ENCODE measurements at regions not wholly inside any gene's neighbourhood (a gene's known extent, or its start where the extent isn't known, plus 50 kb on each side); places are given as distances from the start of the nearest gene placed in this dataset.
"Not testable (repeated sequence)": the region's sequence is repeated elsewhere in the genome, so short reads cannot be mapped to it uniquely, and the experiment has no call there.

DNA sequence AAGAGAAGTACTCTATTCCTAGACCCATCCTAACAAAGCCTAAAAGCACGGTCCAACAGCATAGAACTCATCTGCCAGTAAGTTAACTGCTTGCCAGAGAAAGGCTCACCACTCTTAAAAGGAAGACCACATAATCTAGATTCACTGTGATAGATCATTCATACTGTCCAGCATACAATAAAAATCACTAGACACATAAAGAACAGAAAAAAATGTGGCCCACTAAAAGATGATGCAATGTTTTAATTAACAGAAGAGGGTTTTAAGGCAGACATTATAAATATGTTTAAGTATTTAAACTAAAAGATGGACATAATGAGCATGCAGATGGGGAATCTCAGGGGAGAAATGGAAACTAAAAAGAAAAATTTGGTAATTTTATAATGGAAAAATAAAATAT, 157.5 kb upstream of the CDH4 start:
- intact Hi-C loops (cut with micrococcal nuclease), result no loop called here
- POLR2A ChIA-PET, result no interaction called here
- ATAC-seq (ENCODE audit: low read depth) (no peak), DNase-seq (no peak)
- no peak overlapping the region for H3K27ac Mint-ChIP-seq
- H3K4me3 Mint-ChIP-seq, result no peak overlapping the region
- no peaks in the 10 kb centered on the region for H3K36me3 Mint-ChIP-seq (ENCODE audit: low read depth)
- H3K27me3 Mint-ChIP-seq, result no peaks in the 10 kb centered on the region
- TF ChIP-seq, protein P1, sequence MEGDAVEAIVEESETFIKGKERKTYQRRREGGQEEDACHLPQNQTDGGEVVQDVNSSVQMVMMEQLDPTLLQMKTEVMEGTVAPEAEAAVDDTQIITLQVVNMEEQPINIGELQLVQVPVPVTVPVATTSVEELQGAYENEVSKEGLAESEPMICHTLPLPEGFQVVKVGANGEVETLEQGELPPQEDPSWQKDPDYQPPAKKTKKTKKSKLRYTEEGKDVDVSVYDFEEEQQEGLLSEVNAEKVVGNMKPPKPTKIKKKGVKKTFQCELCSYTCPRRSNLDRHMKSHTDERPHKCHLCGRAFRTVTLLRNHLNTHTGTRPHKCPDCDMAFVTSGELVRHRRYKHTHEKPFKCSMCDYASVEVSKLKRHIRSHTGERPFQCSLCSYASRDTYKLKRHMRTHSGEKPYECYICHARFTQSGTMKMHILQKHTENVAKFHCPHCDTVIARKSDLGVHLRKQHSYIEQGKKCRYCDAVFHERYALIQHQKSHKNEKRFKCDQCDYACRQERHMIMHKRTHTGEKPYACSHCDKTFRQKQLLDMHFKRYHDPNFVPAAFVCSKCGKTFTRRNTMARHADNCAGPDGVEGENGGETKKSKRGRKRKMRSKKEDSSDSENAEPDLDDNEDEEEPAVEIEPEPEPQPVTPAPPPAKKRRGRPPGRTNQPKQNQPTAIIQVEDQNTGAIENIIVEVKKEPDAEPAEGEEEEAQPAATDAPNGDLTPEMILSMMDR (IDR thresholded peaks at IDR 0.05), result no peak
- H3K4me1 Mint-ChIP-seq, result no peaks in the 10 kb centered on the region
- peaks cover 27% of the 10 kb centered on the region for H3K9me3 Mint-ChIP-seq
- CTCF ChIA-PET, result no interaction called here

DNA sequence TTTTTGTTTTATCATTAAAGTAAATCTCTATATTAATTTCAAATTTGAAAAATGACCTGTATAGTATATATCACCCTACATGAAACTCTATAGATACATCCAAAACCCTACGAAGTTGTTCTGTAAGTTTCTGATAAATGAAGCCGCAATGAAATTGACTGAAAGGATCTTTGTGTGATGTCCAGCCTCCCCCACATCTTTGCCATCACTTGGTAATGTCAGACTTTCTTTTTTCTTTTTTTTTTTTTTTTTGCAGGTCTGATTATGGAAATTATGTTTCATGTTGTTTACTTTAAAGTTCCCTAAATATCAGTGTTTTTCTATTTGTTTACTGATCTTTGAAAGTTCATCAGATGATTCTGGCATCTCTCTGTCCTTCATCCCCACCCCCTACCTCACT, 155.6 kb upstream of the CDH4 start:
- Mint-ChIP-seq H3K4me1 (no peaks in the 10 kb centered on the region), H3K27me3 (no peaks in the 10 kb centered on the region), H3K36me3 (ENCODE audit: low read depth) (no peaks in the 10 kb centered on the region), H3K4me3 (no peak overlapping the region), H3K9me3 (peaks cover 27% of the 10 kb centered on the region), H3K27ac (no peak overlapping the region)
- intact Hi-C loops (cut with micrococcal nuclease), result no loop called here
- ATAC-seq (ENCODE audit: low read depth) (no peak), DNase-seq (no peak)
- TF ChIP-seq, protein P1 (IDR thresholded peaks at IDR 0.05), result no peak
- ChIA-PET POLR2A (no interaction called here), CTCF (no interaction called here)

DNA sequence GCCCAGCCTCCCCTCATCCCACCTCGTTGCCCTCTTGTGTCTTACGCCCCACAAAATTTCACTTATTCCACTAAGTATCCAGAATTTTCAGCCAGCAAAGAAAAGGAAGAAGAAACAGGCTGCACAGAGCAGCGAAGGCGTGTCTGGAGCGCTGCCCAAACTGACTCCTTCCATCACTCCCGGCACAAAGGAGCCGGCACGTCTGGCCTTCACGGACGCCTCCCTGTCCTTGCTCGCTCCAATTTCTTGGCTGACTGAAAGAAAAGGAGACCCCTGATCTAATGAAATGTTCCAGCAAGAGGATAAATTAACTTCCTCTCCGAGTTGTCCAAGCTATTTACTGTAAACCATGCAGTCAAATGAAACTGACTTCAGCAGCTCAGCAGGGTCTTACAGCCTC, 152.3 kb upstream of the CDH4 start:
- H3K9me3 Mint-ChIP-seq, result peaks cover 14% of the 10 kb centered on the region
- TF ChIP-seq, protein P1 (IDR thresholded peaks at IDR 0.05), result no peak
- ChIA-PET POLR2A (no interaction called here), CTCF (no interaction called here)
- H3K4me3 Mint-ChIP-seq, result no peak overlapping the region
- no peaks in the 10 kb centered on the region for H3K4me1 Mint-ChIP-seq
- intact Hi-C loops (cut with micrococcal nuclease), result no loop called here
- H3K27me3 Mint-ChIP-seq, result no peaks in the 10 kb centered on the region
- H3K36me3 Mint-ChIP-seq (ENCODE audit: low read depth), result no peaks in the 10 kb centered on the region
- DNase-seq, result no peak
- ATAC-seq (ENCODE audit: low read depth), result no peak
- no peak overlapping the region for H3K27ac Mint-ChIP-seq

DNA sequence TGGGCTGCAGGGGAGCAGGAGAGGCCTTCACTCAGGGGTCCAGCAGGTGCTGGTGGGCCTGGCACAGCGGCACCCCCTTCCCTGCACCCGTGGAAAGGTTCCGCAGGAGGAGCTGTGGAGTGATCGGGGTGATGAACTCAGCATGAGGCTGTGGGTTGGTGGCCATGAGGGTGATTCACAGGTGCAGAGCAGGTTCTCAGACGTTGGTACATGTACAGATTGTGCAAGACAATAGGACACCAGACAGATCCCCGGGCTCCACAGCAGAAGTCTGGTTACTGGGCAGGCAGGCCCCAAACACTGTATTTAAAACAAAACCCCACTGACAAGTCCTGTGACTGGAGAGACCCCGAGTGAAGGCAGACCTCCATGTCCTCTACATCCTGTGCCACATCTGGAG, 151.6 kb upstream of the CDH4 start:
- Mint-ChIP-seq H3K36me3 (ENCODE audit: low read depth) (no peaks in the 10 kb centered on the region), H3K27ac (no peak overlapping the region), H3K4me3 (no peak overlapping the region), H3K9me3 (peaks cover 9% of the 10 kb centered on the region), H3K4me1 (no peaks in the 10 kb centered on the region), H3K27me3 (no peaks in the 10 kb centered on the region)
- DNase-seq (no peak), ATAC-seq (ENCODE audit: low read depth) (no peak)
- TF ChIP-seq, protein P1 (IDR thresholded peaks at IDR 0.05), result no peak
- intact Hi-C loops (cut with micrococcal nuclease), result no loop called here
- POLR2A ChIA-PET, result no interaction called here
- CTCF ChIA-PET, result no interaction called here

DNA sequence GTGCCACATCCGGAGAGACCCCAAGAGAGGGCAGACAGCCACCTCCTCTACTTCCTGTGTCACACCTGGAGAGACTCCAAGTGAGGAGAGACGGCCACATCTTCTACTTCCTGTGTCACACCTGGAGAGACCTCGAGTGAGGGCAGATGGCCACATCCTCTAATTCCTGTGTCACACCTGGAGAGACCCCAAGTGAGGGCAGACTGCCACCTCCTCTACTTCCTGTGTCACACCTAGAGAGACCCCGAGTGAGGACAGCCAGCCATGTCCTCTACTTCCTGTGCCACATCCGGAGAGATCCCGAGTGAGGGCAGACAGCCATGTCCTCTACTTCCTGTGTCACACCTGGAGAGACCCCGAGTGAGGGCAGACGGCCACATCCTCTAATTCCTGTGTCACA, 150.7 kb upstream of the CDH4 start:
- H3K4me3 Mint-ChIP-seq; H3K9me3 Mint-ChIP-seq; intact Hi-C loops (cut with micrococcal nuclease); H3K27me3 Mint-ChIP-seq; H3K4me1 Mint-ChIP-seq; POLR2A ChIA-PET; CTCF ChIA-PET; ATAC-seq (ENCODE audit: low read depth); H3K36me3 Mint-ChIP-seq (ENCODE audit: low read depth); DNase-seq; H3K27ac Mint-ChIP-seq: not testable (repeated sequence)

DNA sequence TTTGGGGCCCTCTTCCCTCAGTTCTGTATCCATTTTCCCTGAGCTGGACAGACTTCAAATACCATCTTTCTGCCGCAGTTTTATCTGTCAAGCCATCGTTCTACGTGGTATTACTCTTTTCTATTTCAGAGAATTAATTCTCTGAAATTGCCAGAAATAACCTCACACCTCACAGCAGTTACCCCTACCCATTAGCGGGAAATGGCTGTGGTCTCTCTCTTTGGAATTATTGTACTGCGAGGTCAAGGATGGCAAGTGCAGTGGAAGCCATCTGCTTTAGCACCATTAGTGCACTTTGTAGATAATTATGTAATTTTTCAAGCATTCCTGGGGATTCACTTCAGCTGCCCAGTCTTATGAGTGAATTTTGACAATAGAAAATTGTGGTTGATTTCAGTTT, 147.8 kb upstream of the CDH4 start:
- POLR2A ChIA-PET, result no interaction called here
- Mint-ChIP-seq H3K36me3 (ENCODE audit: low read depth) (no peaks in the 10 kb centered on the region), H3K9me3 (peaks cover 3% of the 10 kb centered on the region), H3K4me3 (no peak overlapping the region), H3K4me1 (no peaks in the 10 kb centered on the region), H3K27me3 (no peaks in the 10 kb centered on the region), H3K27ac (no peak overlapping the region)
- intact Hi-C loops (cut with micrococcal nuclease), result no loop called here
- no peak for DNase-seq
- ATAC-seq (ENCODE audit: low read depth), result no peak
- CTCF ChIA-PET, result no interaction called here
- TF ChIP-seq, protein P1 (IDR thresholded peaks at IDR 0.05), result no peak

Measured in activated B cell treated with CpG ODN at 0.5 μM for 24 hours (primary cell).